Left renal cortex interstitium (tissue), 4 donors: ENCODE measurements at regions not wholly inside any gene's neighbourhood (a gene's known extent, or its start where the extent isn't known, plus 50 kb on each side); places are given as distances from the start of the nearest gene placed in this dataset.
"Not testable (repeated sequence)": the region's sequence is repeated elsewhere in the genome, so short reads cannot be mapped to it uniquely, and the experiment has no call there.

Experiments
- DNase-seq, 4 donors: peaks; one replicate each; pipeline ENCODE4 v3.0.0-alpha.2; 2013; ENCODE audit warnings: low read depth in 4 of 4, low spot score in 2 of 4, missing footprints in 1 of 4

- DNase-seq = no peak
Observed at GRCh38 chr3:80675790-80676189, 908.0 kb upstream of the ROBO1 start.

GRCh38 chr3:80668600-80669294 is 900.9 kb upstream of the ROBO1 start:
- DNase-seq = no peak

DNA sequence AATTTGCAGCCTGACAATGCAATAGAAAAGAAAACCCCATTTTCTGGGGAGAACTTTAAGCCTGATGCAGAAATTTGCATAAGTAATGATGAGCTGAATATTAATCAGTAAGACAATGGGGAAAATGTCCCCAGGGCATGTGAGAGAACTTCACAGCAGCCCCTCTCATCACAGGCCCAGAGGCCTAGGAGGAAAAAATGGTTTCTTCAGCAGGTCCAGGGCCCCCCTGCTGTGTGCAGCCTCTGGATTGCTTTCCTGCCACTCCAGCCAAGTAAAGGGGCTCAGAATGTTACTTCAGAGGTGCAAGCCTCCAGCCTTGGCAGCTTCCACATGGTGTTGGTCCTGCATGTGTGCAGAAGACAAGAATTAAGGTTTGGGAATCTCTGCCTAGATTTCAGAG is 900.3 kb upstream of the ROBO1 start:
- DNase-seq = no peak

DNA sequence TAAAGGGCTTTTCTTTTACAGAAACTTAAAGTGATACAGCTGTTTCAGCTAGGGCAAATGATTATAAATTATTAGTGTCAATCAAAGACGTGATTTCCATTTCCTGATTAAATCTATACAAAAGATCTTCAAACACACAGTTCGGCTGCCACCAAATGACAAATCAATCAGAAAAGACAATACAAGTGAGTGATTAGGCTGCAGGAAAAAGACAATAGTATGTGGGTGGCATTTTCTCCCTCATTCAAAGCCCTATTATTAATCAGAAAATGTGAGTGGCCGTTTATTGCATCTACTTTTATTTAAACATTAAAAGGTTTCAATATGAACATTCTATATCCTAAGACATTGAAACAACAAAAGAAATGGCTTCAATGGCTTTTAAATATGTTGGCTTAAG is 895.6 kb upstream of the ROBO1 start:
- no peak for DNase-seq

DNA sequence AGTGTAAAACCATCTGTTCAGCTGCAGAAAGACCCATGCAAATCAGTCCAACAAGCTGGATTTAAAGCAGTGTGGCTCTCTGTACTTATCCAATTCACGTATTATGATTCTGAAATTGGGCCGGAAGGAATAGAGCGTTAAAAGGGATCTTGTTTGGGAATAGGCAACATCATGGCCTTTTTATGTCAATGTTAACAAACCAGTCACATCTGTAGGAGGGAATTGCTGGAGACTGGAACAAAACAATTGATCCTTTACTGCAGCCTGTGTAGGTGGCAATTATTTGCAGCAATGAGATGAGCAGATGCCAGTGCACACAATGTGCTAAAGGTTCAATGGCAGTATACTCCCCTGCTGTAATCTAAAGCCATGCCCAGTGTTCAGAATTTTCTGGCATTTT is 887.4 kb upstream of the ROBO1 start:
- no peak for DNase-seq

GRCh38 chr3:80649170-80649569 is 881.4 kb upstream of the ROBO1 start:
- no peak for DNase-seq

GRCh38 chr3:80643421-80643820 is 875.6 kb upstream of the ROBO1 start:
- no peak for DNase-seq

DNA sequence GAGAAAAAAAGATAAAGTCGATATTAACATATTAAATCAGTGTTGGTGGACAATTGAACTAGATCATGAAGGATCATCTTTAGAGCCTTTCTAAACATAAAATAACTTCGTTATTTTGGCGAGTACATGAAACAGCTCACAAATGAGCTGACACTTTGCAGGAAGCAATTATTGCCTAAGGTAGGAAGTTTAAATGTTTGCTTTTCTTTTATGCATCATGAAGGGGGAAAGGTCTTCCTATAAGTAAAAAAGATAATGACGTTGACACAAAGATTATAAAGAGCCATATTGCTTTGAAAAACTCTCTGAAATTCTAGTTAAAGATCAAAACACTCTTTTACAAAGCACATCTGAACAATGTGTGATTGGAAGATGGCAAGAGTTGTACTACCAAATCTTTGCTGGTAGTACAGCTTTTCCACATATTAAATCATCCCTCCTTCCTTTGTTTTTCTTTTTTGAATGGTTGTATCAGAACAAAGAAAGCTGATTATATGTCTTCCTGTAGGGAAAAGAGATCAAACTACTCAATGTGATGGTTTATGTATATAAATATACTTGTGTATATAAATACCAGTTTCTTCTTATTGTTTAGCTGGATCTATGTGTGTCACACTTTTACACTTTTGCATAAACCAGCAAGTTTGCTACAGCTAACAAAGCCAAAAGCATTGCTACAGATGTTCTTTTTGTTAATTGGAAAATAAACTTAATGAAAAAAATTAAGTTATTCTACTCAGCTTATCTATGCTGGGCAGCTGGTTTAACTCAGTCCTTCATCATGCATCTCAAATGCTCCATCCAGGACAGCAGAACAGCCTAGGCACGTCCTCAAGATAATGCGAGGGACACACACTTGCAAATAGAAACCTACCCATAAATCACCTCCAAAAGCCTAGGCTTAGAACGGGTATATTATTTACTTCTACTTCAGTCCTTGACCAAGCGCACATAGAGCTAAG is 850.8 kb upstream of the ROBO1 start:
- no peak for DNase-seq

DNA sequence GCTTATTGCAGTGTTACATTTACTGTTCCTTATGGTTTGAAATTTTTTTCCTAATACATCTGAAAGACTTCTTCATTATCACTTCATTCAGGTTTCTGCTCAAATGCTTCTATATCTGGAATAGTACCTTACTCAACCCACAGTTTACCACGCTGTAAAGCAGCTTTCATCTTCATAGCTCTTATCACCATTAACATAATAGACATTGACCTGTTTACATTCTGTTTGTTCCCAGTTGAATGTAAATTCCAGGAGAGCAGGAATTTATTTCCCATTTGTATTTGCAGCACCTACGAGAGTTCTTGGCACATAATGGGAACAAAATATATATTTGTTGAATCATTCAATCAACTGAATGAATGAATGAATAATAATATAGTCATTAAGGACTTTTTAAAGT is 844.6 kb upstream of the ROBO1 start:
- DNase-seq = no peak

DNA sequence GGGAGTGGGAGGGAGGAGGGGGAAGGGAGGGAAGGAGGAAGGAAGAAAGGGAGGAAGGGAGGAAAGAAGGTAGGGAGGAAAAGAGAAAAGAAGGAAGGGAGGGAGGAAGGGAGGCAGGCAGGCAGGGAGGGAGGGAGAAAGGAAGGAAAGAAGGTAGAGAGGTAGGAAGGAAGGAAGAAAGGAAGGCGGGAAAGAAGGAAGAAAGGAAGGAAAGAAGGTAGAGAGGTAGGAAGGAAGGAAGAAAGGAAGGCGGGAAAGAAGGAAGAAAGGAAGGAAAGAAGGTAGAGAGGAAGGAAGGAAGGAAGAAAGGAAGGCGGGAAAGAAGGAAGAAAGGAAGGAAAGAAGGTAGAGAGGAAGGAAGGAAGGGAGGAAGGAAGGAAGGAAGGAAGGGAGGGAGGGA is 840.3 kb upstream of the ROBO1 start:
- DNase-seq = not testable (repeated sequence)

DNA sequence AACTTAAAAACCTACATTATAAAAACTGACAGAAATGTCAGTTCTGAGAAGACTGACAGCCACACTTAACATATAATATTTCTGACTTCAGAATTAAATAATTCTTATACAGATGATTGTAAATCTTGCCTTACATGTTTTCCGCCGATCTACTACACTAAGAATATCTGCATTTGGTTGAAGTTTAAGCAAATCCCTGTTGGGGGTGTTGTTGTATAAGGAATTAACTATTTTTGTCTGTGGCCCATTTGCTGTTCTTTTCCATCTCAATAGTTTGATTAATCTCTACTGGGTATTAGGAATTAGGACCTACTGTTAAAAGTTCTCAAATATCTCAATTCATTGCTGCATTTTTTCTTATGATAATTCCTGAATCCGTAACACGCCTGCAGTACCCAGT is 838.3 kb upstream of the ROBO1 start:
- DNase-seq = no peak

GRCh38 chr3:80601479-80601878 is 833.7 kb upstream of the ROBO1 start:
- DNase-seq = no peak

DNA sequence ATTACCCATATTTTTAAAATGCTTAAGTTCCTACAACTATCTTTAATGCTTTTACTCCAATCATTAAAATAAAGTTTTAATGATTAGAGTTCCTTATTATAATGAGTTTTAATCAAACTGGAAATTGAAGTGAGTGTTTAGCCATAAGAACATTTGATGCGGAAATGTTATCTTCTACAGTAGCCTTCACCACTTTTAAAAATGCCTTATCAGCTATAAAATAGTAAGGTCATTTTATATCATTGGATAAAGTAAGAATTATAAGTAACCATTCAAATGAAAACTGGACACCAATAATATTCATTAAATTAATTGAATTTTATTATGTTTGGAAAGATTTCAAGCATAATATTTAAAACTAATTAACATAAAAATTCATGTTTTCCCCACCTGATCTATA is 825.0 kb upstream of the ROBO1 start:
- no peak for DNase-seq

- DNase-seq = no peak
Observed at GRCh38 chr3:80586338-80586737, 818.5 kb upstream of the ROBO1 start.

- DNase-seq = no peak
Observed at GRCh38 chr3:80580146-80580545, 812.3 kb upstream of the ROBO1 start.

DNA sequence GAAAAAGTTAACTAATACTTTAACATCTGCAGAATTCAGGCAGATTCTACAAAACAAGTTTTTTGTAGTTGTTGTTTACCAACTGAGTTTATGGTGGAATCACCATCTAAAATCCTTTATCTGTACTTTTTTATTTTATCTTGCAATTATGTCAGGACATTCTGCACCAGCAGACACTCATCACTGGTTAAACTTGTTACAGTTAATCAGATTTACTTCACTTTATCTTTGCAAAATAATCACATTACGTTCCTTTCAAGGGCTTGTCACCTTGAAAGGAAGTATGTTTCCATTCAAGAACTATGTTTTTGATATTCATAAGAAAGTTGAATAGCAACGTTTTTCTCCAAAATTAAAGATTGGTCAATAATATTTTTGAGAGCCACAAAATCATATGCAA is 796.6 kb upstream of the ROBO1 start:
- no peak for DNase-seq

GRCh38 chr3:80559701-80560100 is 791.9 kb upstream of the ROBO1 start:
- no peak for DNase-seq

DNA sequence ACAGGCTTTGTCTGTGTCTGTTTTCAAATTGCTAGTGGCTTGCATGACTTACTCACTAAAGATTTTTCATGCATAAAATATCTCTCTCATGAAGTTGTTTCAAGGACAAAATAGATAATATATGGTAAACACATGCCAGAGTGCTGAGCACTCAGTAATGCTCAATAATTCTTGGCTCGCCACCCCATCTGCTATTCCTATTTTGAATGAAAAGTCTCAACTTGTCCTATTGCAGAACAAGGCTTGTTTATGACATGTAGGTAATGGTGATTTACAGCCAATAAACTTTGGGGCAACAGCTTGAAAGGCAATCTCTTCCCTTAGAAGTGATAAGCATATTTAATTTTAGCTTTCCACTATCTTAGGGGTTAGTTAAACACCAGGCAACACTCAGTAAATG is 789.0 kb upstream of the ROBO1 start:
- no peak for DNase-seq

- DNase-seq = no peak
Observed at GRCh38 chr3:80554304-80554703, 786.5 kb upstream of the ROBO1 start.

GRCh38 chr3:80553211-80553610 is 785.4 kb upstream of the ROBO1 start:
- no peak for DNase-seq

- DNase-seq = no peak
Observed at GRCh38 chr3:80550174-80550573, 782.4 kb upstream of the ROBO1 start.

- DNase-seq = no peak
Observed at GRCh38 chr3:80549173-80549572, 781.4 kb upstream of the ROBO1 start.
